ENCODE measurements at regions not wholly inside any gene's neighbourhood (a gene's known extent, or its start where the extent isn't known, plus 50 kb on each side); places are given as distances from the start of the nearest gene placed in this dataset.
"Not testable (repeated sequence)": the region's sequence is repeated elsewhere in the genome, so short reads cannot be mapped to it uniquely, and the experiment has no call there.

DNA sequence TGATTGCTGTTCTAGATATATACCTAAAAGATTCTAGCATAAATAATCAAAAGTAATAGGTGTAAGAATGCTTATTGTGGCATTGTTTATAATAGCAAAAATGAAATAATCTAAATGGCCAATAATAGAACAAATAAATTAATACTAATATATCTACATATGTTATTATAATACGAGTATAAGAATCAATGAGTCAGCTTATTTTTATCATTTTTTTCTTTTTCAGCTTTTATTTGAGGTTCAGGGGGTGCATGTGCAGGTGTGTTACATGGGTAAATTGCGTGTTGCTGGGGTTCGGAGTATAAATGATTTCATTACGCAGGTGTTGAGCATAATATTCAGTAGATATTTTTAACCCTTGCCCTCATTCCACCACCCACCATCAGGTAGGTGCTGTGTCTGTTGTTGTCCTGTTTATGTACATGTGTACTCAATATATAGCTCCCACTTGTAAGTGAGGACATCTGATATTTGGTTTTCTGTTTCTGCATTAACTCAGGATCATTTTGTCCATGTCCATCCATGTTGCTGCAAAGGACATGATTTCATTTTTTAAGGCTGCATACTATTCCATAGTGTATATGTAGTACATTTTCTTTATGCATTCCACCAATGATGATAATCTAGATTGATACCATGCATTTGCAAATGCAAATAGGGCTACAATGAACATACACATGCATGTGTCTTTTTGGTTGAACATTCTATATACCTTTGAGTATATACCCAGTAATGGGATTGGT is 122.2 kb upstream of the GMNC start:
- no peak for FAIRE-seq

DNA sequence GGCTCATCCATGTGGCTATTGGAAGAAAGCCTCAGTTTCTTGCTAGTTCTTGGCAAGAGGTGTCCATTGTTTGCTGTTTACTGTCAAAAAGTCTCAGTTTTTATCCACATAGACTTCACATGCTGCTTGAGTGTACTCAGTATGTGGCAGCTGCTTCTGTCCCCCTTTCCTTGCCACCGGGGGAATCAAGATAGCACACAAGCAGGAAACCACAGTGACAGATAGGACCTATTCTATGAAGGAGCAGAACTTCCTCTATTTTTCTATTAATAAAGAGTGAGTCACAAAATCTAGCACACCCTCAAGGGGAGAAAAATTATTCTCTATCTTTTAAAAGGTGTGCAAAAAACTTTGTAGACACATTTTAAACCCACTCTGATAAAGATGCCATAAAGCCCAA is 121.4 kb upstream of the GMNC start:
- no peak for FAIRE-seq

DNA sequence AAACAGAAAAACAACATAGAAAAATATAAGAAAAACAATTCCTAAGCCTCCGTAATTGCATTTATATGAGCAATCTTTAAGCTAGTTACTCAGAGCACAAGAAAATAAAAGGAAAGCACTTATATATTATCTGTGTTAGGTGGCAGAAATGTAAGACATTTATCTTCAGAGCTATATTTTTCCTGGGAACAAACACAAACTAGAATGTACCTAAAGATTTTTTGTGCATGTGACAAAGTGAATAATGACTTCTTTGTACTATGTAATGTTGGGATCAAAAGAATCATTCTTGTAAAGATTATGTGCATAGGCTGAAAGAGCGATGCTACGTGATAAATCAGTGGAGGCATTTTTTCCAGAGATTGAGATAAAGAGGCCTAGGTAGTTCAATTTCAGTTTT is 111.3 kb upstream of the GMNC start:
- no peak for FAIRE-seq

DNA sequence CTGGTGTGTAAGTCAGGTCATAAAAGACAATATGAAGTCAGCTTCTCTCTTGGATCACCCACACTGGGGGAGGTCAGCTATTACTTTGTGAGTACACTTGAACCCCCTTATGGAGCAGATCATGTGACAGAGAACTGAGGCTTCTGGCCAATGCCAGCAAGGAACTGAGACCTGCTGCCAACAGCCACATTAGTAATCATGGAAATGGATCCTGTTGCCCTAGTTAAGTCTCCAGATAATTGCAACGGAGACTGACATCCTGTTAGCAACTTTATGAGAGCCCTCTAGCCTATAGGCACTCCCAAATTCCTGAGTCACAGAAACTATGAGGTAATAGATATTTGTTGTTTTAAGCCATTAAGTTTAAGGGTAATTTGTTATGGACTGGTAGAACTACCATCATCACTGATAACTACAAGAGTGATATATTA is 110.4 kb upstream of the GMNC start:
- no peak for FAIRE-seq

DNA sequence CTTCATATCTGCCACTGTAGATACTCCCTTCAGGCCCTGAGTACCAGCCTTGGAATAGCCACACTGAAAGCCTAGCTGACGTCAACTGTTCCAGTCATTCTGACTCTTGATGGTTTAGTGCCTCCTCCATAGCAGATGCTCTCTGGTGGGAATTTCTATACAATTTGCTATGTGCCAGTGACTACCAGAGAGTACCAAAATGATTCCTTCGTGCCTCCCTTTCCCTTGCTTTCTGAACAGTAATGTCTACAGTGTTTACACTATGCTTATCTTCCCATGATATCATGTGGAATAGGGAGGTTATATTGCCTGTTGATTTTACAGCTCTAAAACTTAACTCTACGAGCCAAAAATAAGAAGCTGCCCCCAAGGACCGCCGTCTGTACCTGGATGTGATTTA is 109.7 kb upstream of the GMNC start:
- FAIRE-seq: no peak

DNA sequence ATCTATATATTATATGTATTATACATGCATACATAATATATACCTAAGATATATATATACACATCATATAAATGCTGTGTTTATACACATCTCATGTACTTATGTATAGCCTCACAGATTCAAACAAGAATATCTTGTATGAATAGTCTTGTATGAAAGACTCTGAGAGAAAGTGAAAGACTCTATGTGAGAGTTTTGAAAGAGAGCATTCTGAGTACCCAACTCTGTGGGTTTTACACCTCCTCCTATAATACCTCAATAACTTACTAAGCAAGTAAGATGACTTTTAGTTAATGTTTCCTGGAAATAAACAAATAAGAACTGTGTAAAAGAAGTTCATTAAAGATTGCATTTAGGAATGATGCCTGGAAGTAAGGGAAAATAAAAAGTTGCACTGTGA is 108.1 kb upstream of the GMNC start:
- no peak for FAIRE-seq

DNA sequence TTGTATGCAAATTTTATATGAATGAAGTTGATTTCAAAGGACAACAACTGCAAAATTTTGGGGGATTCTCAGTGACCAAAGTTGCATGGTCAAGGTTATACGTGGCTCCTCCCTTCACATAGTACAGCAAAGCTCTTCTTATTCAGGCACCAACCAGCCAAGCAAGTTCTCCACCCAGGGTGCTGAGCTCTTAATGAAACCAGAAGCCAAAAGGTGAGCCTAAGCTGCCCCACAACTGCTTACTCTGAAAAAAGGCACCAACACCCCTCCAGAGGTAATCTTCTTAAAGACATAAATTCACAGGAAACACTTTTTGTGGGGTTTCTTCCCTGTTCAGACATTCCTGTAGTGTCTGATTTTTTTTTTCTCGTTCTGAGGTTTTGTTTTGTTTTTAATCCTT is 106.1 kb upstream of the GMNC start:
- FAIRE-seq: no peak

DNA sequence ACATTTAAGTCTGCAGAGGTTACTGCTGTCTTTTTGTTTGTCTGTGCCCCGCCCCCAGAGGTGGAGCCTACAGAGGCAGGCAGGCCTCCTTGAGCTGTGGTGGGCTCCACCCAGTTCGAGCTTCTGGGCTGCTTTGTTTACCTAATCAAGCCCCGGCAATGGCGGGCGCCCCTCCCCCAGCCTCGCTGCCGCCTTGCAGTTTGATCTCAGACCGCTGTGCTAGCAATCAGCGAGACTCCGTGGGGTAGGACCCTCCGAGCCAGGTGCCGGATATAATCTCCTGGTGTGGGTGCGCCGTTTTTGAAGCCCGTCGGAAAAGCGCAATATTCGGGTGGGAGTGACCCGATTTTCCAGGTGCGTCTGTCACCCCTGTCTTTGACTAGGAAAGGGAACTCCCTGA is 102.4 kb upstream of the GMNC start:
- not testable (repeated sequence) for FAIRE-seq

DNA sequence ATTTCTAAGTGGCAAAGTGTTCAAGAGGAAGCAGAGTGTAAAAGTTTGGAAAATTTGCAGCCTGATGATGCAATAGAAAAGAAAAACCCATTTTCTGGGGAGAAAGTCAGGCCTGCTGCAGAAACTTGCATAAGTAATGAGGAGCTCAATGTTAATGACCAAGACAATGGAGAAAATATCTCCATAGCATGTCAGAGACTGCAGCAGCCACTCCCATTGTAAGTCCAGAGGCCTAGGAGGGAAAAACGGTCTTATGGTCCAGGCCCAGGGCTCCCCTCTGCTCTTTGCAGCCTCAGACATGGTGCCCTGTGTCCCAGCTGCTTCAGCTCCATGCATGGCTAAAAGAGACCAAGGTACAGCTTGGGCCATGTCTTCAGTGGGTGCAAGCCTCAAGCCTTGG is 96.6 kb upstream of the GMNC start:
- FAIRE-seq: no peak

DNA sequence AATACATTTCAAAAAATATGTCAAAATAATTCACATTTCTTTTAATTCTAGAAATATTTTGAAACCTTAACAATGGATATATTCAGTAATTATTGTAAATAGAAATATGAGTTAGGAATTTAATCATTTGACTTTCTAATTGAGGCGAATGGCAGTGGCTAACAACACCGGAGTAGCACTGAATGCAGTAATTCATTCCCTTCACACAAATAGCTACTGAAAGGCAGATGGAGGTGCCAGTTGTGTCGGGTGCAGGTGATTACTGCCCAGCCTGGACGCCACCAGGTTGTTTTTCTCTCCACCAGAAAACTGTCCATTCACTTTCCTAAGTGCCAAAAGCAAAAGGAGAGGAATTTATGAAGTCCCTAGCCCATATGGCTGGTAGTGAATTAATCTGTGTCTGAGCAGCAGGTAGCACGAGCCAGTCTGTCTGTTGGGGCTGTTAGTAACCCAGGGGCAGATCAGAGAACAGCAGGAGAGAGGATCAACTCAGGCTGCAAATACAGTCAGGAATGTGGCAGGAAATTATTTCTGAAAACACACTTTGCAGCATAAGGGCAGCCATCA is 79.3 kb upstream of the GMNC start:
- FAIRE-seq: no peak

DNA sequence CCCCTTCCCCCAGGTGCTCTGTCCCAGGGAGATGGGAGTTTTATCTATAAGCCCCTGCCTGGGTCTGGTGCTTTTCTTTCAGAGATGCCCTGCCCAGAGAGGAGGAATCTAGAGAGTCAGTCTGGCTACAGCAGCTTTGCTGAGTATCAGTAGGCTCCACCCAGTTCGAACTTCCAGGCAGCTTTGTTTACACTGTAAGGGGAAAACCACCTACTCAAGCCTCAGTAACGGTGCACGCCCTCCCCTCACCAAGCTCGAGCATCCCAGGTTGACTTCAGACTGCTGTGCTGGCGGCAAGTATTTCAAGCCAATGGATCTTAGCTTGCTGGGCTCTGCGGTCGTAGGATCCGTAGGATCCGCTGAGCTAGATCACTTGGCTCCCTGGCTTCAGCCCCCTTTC is 72.1 kb upstream of the GMNC start:
- FAIRE-seq: not testable (repeated sequence)

DNA sequence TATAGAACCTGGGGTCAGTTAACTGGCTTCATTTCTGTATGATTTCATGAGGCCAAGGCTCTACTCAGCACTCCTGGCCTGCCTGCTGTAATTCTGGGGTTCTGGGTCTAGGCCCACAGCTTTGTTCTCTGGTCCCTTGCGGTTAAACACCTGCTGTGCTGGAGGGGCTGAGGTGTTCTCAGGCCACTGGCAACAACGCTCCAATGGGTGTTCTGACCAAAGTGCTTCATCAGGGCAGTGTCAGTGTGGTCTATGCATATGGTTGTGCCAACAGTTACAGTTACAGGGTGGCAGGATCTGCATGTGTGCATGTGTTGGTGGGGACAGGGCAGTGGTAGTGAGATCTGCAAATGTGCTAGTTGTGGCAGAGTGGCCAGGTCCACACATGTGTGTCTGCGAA is 64.1 kb upstream of the GMNC start:
- FAIRE-seq: no peak

DNA sequence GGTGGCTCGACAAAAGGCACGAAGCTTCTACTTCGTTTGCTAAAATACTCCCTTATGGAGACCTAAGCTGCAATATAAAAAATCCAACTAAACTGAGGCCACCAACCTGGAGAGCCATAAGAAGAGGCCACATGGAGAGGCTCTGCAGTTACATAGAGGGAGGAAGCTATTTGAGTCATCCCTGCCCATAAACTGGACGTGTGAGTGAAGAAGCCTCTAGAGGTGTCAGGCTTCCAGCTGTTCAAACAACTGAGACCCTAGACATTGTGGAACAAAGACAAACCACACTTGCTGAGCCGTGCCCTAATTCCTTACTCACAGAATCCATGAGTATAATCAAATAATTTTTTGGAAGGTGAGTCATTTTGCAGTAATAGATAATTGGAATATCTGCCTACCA is 50.2 kb upstream of the GMNC start:
- no peak for FAIRE-seq

Data from A204.1 (cell line).